NOMO-1 (cell line): ENCODE measurements at regions not wholly inside any gene's neighbourhood (a gene's known extent, or its start where the extent isn't known, plus 50 kb on each side); places are given as distances from the start of the nearest gene placed in this dataset.

Experiments
- DNase-seq, 2 experiments: peaks; one replicate each; lab custom pipeline; 2025; ENCODE audit not compliant: unreplicated experiment in 2 of 2; lab: John Stamatoyannopoulos, UW

DNA sequence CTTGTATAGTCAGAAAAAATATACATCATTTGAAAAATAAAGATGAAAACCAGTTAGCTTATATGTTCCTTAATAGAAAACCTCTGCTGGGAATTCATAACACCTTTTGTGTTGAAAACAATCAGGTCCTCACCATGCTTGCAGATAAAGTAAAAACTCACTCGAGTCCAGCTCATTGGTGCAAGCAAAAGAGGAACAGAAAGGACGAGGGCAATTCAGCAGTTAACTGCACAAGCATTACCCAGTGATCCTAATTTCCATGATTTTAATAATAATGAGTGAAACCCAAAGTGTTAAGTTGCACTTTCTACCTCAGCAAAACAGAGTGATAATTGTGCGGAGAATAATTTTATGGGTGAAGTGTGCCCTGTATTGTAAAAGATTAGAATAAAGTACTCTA is 839.9 kb downstream of the BCL11A start:
- DNase-seq, result peak; percentile 19 to 64

DNA sequence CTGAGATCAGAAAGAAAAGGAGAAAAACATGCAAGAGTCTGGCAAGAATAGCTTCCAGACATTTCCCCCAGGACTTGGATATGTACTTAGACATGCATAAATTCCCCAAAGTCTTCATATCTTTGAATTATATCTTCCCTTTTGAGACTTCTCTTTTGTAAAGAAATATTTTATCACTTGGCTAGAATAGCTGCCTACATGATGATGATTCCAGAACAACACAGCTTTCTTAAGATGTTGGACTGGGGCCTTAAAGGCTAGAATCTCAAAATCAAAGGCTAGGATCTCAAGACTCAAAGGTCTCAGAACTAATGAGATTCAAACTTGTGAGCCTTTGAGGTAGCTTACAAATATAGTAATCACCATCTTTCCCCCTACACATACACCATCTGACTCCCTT is 842.3 kb downstream of the BCL11A start:
- no peak for DNase-seq

GRCh38 chr2:59706729-59707128 is 846.7 kb downstream of the BCL11A start:
- DNase-seq, result no peak

DNA sequence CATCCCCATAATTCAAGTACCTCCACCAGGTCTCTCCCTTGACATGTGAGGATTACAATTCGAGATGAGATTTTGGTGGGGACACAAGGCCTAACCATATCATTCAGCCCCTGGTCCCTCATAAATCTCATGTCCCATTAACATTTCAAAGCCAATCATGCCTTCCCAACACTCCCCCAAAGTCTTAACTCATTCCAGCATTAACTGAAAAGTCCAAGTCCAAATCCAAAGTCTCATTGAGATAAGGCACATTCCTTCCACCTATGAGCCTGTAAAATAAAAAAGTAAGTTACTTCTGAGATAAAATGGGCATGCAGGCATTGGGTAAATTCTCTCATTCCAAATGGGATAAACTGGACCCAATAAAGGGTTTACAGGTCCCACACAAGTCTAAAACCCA is 849.7 kb downstream of the BCL11A start:
- DNase-seq, result no peak

GRCh38 chr2:59702026-59702425 is 851.4 kb downstream of the BCL11A start:
- no peak for DNase-seq

DNA sequence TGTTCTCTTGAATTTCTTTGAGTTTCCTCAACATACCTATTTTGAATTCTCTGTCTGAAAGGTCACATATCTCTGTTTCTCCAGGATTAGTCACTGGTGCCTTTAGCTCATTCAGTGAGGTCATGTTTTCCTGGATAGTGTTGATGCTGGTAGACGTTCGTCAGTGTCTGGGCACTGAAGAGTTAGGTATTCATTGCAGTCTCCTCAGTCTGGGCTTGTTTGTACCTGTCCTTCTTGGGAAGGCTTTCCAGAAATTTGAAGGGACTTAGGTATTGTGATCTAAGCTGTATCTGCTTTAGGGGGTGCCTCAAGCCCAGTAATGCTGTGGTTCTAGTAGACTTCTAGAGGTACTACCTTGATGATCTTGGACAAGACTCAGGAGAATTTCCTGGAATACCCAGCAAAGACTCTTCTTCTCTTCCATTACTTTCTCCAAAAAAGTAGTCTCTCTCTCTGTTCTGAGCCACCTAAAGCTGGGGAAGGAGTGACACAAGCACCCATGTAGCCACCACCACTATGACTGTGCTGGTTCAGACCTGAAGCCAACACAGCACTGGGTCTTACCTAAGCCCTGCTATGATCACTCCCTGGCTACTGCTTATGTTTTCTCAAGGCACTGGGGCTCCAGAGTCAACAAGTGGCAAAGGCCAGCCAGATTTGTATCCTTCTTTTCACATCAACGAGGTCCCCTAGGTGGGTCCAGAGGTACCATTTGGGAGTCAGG is 852.0 kb downstream of the BCL11A start:
- no peak for DNase-seq

- no peak for DNase-seq
Observed at GRCh38 chr2:59694176-59694575, 859.3 kb downstream of the BCL11A start.

GRCh38 chr2:59693231-59693959 is 860.1 kb downstream of the BCL11A start:
- DNase-seq, result peak in 1 of 2 experiments; percentile 3

GRCh38 chr2:59691518-59692190 is 861.8 kb downstream of the BCL11A start:
- DNase-seq, result peak; percentile 9 to 27

DNA sequence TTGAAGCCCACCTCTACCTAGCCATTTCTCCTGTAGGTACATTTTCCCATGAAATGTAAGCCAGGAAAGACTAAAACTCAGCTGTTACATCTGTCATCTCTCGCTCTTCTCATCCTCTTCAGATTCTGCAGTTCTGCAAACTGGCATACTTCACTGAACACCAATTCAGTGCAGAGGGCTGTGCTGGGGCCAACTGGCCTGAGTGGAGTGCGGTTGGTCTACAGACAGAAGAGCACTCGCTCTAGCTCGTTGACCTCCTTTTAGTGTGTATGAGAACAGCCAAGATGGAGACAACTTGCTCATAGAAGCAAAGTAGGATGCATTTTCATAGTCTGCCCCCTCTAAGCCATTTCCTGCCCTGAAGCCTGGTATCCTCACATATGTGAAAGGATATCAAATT is 862.6 kb downstream of the BCL11A start:
- no peak for DNase-seq

DNA sequence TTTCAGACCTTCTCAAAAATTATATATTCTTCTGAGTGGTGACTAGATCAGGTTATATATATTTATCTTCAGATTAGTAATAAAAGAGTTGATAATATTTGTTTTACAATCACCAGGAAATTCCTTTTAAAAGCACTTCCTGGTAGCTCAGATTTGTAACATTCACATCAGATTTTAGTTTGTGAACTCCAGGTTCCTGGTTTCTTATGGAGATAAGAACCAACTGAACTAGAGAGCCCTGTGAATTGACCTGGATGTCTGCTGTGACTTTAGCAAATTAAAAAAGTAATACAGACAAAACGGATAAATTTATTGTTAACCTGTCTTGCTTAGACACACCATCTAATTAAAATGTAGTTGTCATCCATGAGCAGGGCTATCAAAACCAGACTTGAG is 868.7 kb downstream of the BCL11A start:
- no peak for DNase-seq

GRCh38 chr2:59684116-59684770 is 869.2 kb downstream of the BCL11A start:
- peak in 1 of 2 experiments; percentile 3 for DNase-seq

DNA sequence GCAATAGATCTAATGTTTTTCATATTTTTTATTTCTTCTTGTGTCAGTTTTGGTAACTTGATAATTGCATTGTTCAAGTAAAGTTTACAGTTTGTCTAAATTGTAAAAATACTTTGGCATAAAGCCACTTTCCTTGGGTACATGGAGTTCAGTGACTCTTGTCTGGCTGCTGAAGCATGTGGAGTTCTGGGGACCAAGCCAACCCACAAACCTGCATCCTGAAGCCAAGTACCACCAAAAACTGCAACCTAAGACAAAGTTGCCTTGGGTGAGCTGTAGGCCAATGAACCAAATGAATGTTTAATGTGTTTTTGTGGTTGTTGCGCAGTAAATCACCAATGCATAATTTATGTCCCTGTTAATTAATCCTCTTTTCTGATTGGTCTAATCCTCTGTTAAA is 872.6 kb downstream of the BCL11A start:
- DNase-seq, result no peak

DNA sequence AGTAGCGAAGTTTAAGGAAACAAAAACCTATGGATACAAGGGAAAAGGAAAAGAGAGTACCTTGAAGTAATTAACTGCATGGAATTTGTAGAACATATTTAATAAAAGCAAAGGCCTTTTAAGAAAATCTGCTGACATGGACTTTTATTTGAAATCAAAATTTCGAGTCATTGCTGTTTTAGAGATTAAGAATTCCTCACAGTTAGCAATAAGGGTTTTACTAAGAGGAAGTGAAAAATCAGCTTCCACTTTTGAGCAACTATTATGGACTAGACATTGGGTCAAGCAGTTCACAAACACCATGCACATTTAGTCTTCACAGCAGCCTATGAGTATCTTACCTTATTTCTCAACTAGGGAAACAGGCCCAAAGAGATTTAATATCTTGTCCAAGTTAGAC is 876.3 kb downstream of the BCL11A start:
- peak; percentile 50 to 79 for DNase-seq

GRCh38 chr2:59674100-59674499 is 879.4 kb downstream of the BCL11A start:
- DNase-seq, result no peak

- DNase-seq, result no peak
Observed at GRCh38 chr2:59665021-59665420, 888.4 kb downstream of the BCL11A start.

- DNase-seq, result no peak
Observed at GRCh38 chr2:59662127-59662861, 891.2 kb downstream of the BCL11A start.

- no peak for DNase-seq
Observed at GRCh38 chr2:59660262-59660661, 893.2 kb downstream of the BCL11A start.

DNA sequence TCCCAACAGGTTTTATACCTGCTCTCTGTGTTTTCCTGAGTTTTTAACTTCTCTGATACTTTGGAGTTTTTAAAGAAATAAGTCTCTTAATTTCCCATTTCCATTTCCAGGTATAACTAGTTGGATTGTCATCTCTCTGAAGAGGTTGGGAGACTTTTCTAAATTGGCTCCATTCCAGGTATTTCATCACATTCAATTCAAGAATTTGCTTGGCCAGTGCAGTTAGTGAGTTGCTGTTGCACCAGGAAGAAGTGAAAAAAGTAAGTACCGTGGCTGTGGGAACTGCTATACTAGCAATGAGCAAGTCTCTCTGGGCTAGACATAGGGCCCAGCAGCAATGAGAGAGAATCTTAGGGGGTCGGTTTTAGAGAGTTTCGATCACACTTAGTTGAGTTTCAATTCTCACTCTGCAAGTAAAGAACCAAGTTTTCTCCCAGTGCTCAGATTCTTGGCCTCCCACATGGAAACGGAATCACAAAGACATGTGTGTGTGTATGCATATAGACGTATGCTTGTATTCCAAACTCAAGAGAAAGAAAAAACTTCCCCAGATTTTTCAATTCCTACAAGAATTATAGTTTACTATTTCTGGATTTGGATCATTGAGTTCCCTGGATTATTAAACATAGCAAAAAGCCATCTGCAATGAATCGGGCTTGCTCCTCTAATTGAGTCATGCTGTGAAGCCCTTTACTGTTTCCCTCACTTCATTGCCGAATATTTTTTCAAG is 894.4 kb downstream of the BCL11A start:
- DNase-seq, result no peak

DNA sequence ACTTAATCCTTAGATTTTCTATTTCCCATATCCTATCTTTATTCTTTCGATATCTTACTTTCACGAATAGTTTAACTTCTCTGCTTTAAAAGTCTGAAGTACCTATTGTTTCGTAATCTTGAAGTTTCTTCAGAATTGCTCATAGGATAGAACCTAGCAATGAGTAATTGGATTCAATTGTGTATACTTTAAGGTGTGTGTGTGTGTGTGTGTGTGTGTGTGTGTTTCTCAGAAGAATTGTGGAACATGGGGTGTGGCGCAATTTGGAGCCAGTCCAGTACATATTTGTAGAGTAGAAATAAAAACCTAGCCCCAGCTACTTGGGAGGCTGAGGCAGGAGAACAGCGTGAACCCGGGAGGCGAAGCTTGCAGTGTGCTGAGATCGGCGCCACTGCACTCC is 897.6 kb downstream of the BCL11A start:
- DNase-seq, result no peak
